ENCODE measurements at regions not wholly inside any gene's neighbourhood (a gene's known extent, or its start where the extent isn't known, plus 50 kb on each side); places are given as distances from the start of the nearest gene placed in this dataset.

- DNase-seq (ENCODE audit: low read depth, low spot score), result no peak
- ChIA-PET CTCF (no interaction called here), POLR2A (no interaction called here)
- no peak for TF ChIP-seq CTCF (IDR thresholded peaks at IDR 0.05; ENCODE audit: low read depth, low read length)
- Histone ChIP-seq H3K9me3 (ENCODE audit: control insufficient read depth, insufficient read depth, low read length) (no peaks in the 10 kb centered on the region), H3K27me3 (ENCODE audit: control insufficient read depth, insufficient read depth, low read length) (no peaks in the 10 kb centered on the region), H3K27ac (ENCODE audit: low read depth, low read length) (no peak overlapping the region), H3K4me3 (ENCODE audit: low read depth, low read length) (no peak overlapping the region)
Observed at GRCh38 chr20:39631557-39631956, 669.4 kb downstream of the DHX35 start.

GRCh38 chr20:39630215-39630908, 668.2 kb downstream of the DHX35 start:
- Histone ChIP-seq H3K27me3 (ENCODE audit: control insufficient read depth, insufficient read depth, low read length) (no peaks in the 10 kb centered on the region), H3K27ac (ENCODE audit: low read depth, low read length) (no peak overlapping the region), H3K9me3 (ENCODE audit: control insufficient read depth, insufficient read depth, low read length) (no peaks in the 10 kb centered on the region), H3K4me3 (ENCODE audit: low read depth, low read length) (no peak overlapping the region)
- POLR2A ChIA-PET, result no interaction called here
- DNase-seq (ENCODE audit: low read depth, low spot score), result no peak
- TF ChIP-seq CTCF (IDR thresholded peaks at IDR 0.05; ENCODE audit: low read depth, low read length), result no peak
- CTCF ChIA-PET, result no interaction called here

- TF ChIP-seq CTCF (IDR thresholded peaks at IDR 0.05; ENCODE audit: low read depth, low read length), result no peak
- Histone ChIP-seq H3K27me3 (ENCODE audit: control insufficient read depth, insufficient read depth, low read length) (no peaks in the 10 kb centered on the region), H3K9me3 (ENCODE audit: control insufficient read depth, insufficient read depth, low read length) (no peaks in the 10 kb centered on the region), H3K4me3 (ENCODE audit: low read depth, low read length) (no peak overlapping the region), H3K27ac (ENCODE audit: low read depth, low read length) (no peak overlapping the region)
- no peak for DNase-seq (ENCODE audit: low read depth, low spot score)
- POLR2A ChIA-PET, result no interaction called here
- CTCF ChIA-PET, result no interaction called here
Observed at GRCh38 chr20:39627765-39628164, 665.6 kb downstream of the DHX35 start.

- no peaks in the 10 kb centered on the region for H3K27me3 ChIP-seq (ENCODE audit: control insufficient read depth, insufficient read depth, low read length)
- DNase-seq (ENCODE audit: low read depth, low spot score), result no peak
Observed at GRCh38 chr20:39624316-39624715, 662.2 kb downstream of the DHX35 start.

More at GRCh38 chr20:39624316-39624715, 662.2 kb downstream of the DHX35 start:
- Histone ChIP-seq H3K27ac (ENCODE audit: low read depth, low read length) (no peak overlapping the region), H3K9me3 (ENCODE audit: control insufficient read depth, insufficient read depth, low read length) (no peaks in the 10 kb centered on the region), H3K4me3 (ENCODE audit: low read depth, low read length) (no peak overlapping the region)
- TF ChIP-seq CTCF (IDR thresholded peaks at IDR 0.05; ENCODE audit: low read depth, low read length), result no peak
- POLR2A ChIA-PET, result no interaction called here
- CTCF ChIA-PET, result no interaction called here

Data from AG04450 (cell line).